ENCODE measurements at regions not wholly inside any gene's neighbourhood (a gene's known extent, or its start where the extent isn't known, plus 50 kb on each side); places are given as distances from the start of the nearest gene placed in this dataset.
"Not testable (repeated sequence)": the region's sequence is repeated elsewhere in the genome, so short reads cannot be mapped to it uniquely, and the experiment has no call there.

DNA sequence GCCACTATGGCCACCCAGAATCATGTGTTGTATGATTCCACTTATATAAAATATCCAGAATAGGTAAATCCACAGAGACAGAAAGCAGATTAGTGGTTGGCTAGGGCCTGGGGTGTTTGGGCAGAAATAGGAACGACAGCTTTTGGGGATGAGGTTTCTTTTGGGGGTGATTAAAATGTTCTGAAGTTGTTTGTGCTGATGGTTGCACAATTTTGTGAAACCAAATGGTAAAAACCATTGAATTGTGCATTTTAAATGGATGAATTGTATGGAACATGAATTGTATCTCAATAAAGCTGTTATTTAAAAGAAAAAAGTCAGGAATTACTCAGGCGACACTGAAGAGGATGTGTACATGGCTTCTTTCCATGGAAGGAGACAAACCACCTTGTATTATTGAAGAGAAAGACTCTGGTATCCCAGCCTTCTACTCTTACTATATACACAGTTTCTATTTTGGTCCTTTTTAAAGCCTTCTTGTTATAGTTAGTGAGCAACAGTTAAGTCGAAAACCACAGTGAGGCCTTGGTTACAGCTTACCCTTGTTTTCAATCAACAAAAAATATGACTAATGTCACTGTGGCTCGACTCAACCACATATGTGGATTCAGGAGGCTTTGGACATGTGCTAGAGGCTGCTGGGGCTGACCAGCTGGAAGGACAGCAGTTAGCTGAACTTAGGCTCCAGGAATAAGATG lies 57.1 kb upstream of the KMT2E start:
- no peaks in the 10 kb centered on the region for H3K27me3 ChIP-seq
- no peaks in the 10 kb centered on the region for H3K9me3 ChIP-seq
- DNase-seq (no peak), ATAC-seq (no peak)
- no peaks in the 10 kb centered on the region for H3K36me3 ChIP-seq
- no peak overlapping the region for H3K4me3 ChIP-seq
- H3K4me1 ChIP-seq = peaks cover 0 to 2% of the 10 kb centered on the region in 2 donors
- in situ Hi-C loops (cut with MboI; ENCODE audit: low sequenced_read_pairs in 4 of 4) (no loop called here), intact Hi-C loops (cut with DNase I; ENCODE audit: low total_unique reads) (no loop called here)
- no peak overlapping the region for H3K27ac ChIP-seq
- TF ChIP-seq, protein P1, sequence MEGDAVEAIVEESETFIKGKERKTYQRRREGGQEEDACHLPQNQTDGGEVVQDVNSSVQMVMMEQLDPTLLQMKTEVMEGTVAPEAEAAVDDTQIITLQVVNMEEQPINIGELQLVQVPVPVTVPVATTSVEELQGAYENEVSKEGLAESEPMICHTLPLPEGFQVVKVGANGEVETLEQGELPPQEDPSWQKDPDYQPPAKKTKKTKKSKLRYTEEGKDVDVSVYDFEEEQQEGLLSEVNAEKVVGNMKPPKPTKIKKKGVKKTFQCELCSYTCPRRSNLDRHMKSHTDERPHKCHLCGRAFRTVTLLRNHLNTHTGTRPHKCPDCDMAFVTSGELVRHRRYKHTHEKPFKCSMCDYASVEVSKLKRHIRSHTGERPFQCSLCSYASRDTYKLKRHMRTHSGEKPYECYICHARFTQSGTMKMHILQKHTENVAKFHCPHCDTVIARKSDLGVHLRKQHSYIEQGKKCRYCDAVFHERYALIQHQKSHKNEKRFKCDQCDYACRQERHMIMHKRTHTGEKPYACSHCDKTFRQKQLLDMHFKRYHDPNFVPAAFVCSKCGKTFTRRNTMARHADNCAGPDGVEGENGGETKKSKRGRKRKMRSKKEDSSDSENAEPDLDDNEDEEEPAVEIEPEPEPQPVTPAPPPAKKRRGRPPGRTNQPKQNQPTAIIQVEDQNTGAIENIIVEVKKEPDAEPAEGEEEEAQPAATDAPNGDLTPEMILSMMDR (IDR thresholded peaks at IDR 0.05 in 4 of 5, conservative IDR thresholded peaks at IDR 0.05 in 1 of 5) = no peak
- TF ChIP-seq POLR2A (IDR thresholded peaks at IDR 0.05) = no peak

DNA sequence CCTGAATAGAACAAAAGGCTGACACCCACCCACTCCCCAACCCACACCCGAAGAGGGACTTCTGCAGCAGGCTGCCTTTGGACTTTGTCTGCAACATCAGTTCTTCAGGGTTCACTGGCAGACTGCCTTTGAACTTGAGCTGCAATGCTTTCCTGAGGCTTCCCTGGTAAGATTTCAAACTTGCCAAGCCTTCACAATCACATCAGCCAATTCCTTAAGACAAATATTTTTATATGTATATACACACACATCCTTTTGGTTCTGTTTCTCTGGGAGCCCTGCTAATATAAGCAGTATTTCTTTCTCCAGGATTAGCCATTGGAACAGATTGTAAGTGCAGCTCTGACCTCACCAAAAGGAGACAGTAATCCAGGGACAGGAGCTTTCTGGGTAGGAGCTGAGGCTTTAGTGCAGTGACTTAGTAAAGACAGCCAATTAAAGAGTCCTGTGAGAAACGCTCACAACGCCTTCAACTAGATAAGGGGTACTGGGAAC lies 55.6 kb upstream of the KMT2E start:
- in situ Hi-C loops (cut with MboI; ENCODE audit: low sequenced_read_pairs in 4 of 4) = no loop called here
- Histone ChIP-seq H3K4me1 (peaks cover 0 to 4% of the 10 kb centered on the region in 2 donors), H3K27me3 (no peaks in the 10 kb centered on the region), H3K4me3 (no peak overlapping the region), H3K36me3 (no peaks in the 10 kb centered on the region), H3K27ac (no peak overlapping the region), H3K9me3 (no peaks in the 10 kb centered on the region)
- intact Hi-C loops (cut with DNase I; ENCODE audit: low total_unique reads) = no loop called here
- DNase-seq = no peak
- TF ChIP-seq, protein P1 (IDR thresholded peaks at IDR 0.05 in 4 of 5, conservative IDR thresholded peaks at IDR 0.05 in 1 of 5) = no peak
- no peak for TF ChIP-seq POLR2A (IDR thresholded peaks at IDR 0.05)
- ATAC-seq = no peak

DNA sequence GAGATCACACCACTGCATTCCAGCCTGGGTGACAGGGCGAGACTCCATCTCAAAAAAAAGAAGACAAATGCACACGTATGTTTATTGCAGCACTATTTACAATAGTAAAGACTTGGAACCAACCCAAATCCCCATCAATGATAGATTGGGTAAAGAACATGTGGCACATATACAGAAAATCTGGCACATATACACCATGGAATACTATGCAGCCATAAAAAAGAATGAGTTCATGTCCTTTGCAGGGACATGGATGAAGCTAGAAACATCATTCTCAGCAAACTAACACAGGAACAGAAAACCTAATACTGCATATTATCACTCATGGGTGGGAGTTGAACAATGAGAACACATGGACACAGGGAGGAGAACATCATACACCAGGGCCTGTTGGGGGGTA lies 54.5 kb upstream of the KMT2E start:
- ATAC-seq; DNase-seq; intact Hi-C loops (cut with DNase I; ENCODE audit: low total_unique reads); H3K4me3 ChIP-seq; H3K9me3 ChIP-seq; H3K27me3 ChIP-seq; H3K36me3 ChIP-seq; H3K27ac ChIP-seq; in situ Hi-C loops (cut with MboI; ENCODE audit: low sequenced_read_pairs in 4 of 4): not testable (repeated sequence)
- H3K4me1 ChIP-seq = peaks cover 4 to 13% of the 10 kb centered on the region in 2 donors

DNA sequence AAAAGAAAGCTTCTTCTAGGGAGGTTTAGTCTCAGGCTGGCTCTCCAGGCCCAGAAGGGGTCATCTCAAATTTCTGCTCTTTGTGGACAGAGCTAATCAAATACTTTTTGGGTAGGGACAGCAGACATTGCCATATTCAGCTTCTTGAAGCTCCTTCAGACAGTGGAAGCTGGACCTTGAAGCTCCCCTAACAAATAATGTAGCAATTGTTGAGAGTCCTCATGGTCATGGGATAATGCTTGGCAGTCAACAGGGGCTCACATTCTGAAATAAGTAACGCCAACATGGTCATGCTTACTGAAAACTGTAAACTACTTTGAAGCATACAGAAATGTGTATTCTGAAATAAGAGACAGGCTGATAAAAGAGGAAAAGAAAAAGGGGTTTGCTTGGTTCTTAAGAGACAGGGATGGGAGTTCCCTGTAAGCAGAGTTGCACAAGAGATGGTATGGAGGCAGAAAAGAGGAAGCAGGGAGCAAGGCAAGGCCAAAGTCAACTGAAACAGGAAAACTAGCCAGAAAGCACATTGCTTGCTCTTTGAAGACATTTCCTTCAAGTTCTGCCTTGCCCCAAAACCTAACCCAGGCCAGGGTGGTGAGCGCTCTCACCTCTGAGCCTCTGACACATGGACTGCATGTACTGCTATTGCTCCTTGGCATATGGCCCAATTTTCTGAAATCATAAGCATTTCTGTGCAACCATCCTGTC lies 53.1 kb upstream of the KMT2E start:
- TF ChIP-seq, protein P1 (IDR thresholded peaks at IDR 0.05 in 4 of 5, conservative IDR thresholded peaks at IDR 0.05 in 1 of 5) = no peak
- no peak for TF ChIP-seq POLR2A (IDR thresholded peaks at IDR 0.05)
- no peaks in the 10 kb centered on the region for H3K9me3 ChIP-seq
- no peak overlapping the region for H3K4me3 ChIP-seq
- in situ Hi-C loops (cut with MboI; ENCODE audit: low sequenced_read_pairs in 4 of 4) (no loop called here), intact Hi-C loops (cut with DNase I; ENCODE audit: low total_unique reads) (no loop called here)
- peaks cover 4 to 13% of the 10 kb centered on the region in 2 donors for H3K4me1 ChIP-seq
- H3K27me3 ChIP-seq = no peaks in the 10 kb centered on the region
- ATAC-seq (peak; percentile 18 to 49), DNase-seq (no peak)
- H3K27ac ChIP-seq = peak overlapping the region in 2 of 4 donors; percentile 2 to 36
- H3K36me3 ChIP-seq = no peaks in the 10 kb centered on the region

DNA sequence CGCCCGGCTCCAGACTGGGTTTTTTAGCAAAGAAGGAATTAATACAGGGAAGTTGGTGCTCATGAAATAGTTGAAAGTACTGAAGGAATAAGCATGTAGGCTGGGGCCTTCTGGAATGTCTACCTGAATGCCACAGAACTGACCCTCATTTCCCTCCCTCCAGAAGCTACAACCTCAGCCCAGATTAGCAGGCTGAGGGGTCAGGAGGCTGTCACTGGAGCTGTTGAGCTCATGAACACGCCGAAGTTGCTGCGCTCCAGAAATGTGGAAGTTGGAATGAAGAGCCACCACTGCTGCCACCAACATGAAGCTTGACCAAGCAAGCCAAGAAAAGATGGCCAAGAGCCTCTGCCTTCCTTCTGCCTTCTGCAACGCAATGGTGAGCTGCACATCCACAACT lies 52.2 kb upstream of the KMT2E start:
- TF ChIP-seq, protein P1 (IDR thresholded peaks at IDR 0.05 in 4 of 5, conservative IDR thresholded peaks at IDR 0.05 in 1 of 5) = no peak
- no peak for TF ChIP-seq POLR2A (IDR thresholded peaks at IDR 0.05)
- in situ Hi-C loops (cut with MboI; ENCODE audit: low sequenced_read_pairs in 4 of 4) (no loop called here), intact Hi-C loops (cut with DNase I; ENCODE audit: low total_unique reads) (no loop called here)
- H3K4me3 ChIP-seq = no peak overlapping the region
- no peak for DNase-seq
- no peaks in the 10 kb centered on the region for H3K9me3 ChIP-seq
- H3K27ac ChIP-seq = no peak overlapping the region
- H3K27me3 ChIP-seq = no peaks in the 10 kb centered on the region
- ATAC-seq = no peak
- H3K36me3 ChIP-seq = no peaks in the 10 kb centered on the region
- peaks cover 4 to 10% of the 10 kb centered on the region in 2 donors for H3K4me1 ChIP-seq

Data from gastrocnemius medialis (tissue), 4 donors.